Activated CD4-positive, alpha-beta T cell treated with anti-CD3 and anti-CD28 coated beads, Interleukin-10, Interleukin-2, amounts not matched to agents 100 ng/mL and 50 ng/mL, durations not matched to agents 16 hours and 8 hours (primary cell): ENCODE measurements at regions not wholly inside any gene's neighbourhood (a gene's known extent, or its start where the extent isn't known, plus 50 kb on each side); places are given as distances from the start of the nearest gene placed in this dataset.

Source experiments
- DNase-seq: peaks from one replicate; pipeline ENCODE4 v3.0.0-alpha.2; 2020

- DNase-seq, result no peak
These were observed 112.8 kb upstream of the TSHZ2 start for GRCh38 chr20:52859156-52859876.

- no peak for DNase-seq
These were observed 119.4 kb upstream of the TSHZ2 start for GRCh38 chr20:52852714-52853113.

- DNase-seq, result no peak
These were observed 124.3 kb upstream of the TSHZ2 start for GRCh38 chr20:52847731-52848359.

- no peak for DNase-seq
These were observed 125.0 kb upstream of the TSHZ2 start for GRCh38 chr20:52847029-52847660.

- no peak for DNase-seq
These were observed 127.1 kb upstream of the TSHZ2 start for GRCh38 chr20:52845044-52845443.

GRCh38 chr20:52843425-52843824, 128.7 kb upstream of the TSHZ2 start:
- no peak for DNase-seq

- DNase-seq, result no peak
These were observed 131.2 kb upstream of the TSHZ2 start for GRCh38 chr20:52841003-52841402.

GRCh38 chr20:52840041-52840440, 132.1 kb upstream of the TSHZ2 start:
- no peak for DNase-seq

- no peak for DNase-seq
These were observed 133.5 kb upstream of the TSHZ2 start for GRCh38 chr20:52838510-52839241.

GRCh38 chr20:52837378-52837777, 134.8 kb upstream of the TSHZ2 start:
- no peak for DNase-seq

GRCh38 chr20:52833901-52834300, 138.3 kb upstream of the TSHZ2 start:
- no peak for DNase-seq

GRCh38 chr20:52832151-52832774, 139.9 kb upstream of the TSHZ2 start:
- no peak for DNase-seq

GRCh38 chr20:52830598-52830997, 141.6 kb upstream of the TSHZ2 start:
- DNase-seq, result no peak

- no peak for DNase-seq
These were observed 143.0 kb upstream of the TSHZ2 start for GRCh38 chr20:52829111-52829510.

- no peak for DNase-seq
These were observed 144.0 kb upstream of the TSHZ2 start for GRCh38 chr20:52828199-52828598.

GRCh38 chr20:52826722-52827121, 145.4 kb upstream of the TSHZ2 start:
- no peak for DNase-seq

- DNase-seq, result no peak
These were observed 145.8 kb upstream of the TSHZ2 start for GRCh38 chr20:52826321-52826720.

GRCh38 chr20:52824494-52825216, 147.5 kb upstream of the TSHZ2 start:
- DNase-seq, result no peak

GRCh38 chr20:52823303-52823702, 148.9 kb upstream of the TSHZ2 start:
- no peak for DNase-seq

GRCh38 chr20:52820641-52821292, 151.4 kb upstream of the TSHZ2 start:
- DNase-seq, result no peak

GRCh38 chr20:52818491-52818890, 153.7 kb upstream of the TSHZ2 start:
- DNase-seq, result no peak

- no peak for DNase-seq
These were observed 154.2 kb upstream of the TSHZ2 start for GRCh38 chr20:52817981-52818380.
